ENCODE measurements at regions not wholly inside any gene's neighbourhood (a gene's known extent, or its start where the extent isn't known, plus 50 kb on each side); places are given as distances from the start of the nearest gene placed in this dataset.

- no peak for DNase-seq (ENCODE audit: low read depth)
Observed at GRCh38 chr13:90135558-90135957, 1211.9 kb upstream of the MIR17HG start.

- no peak for DNase-seq (ENCODE audit: low read depth)
Observed at GRCh38 chr13:90142251-90142650, 1205.2 kb upstream of the MIR17HG start.

GRCh38 chr13:90154311-90154960 is 1193.1 kb upstream of the MIR17HG start:
- DNase-seq (ENCODE audit: low read depth), result no peak

GRCh38 chr13:90156390-90156789 is 1191.1 kb upstream of the MIR17HG start:
- no peak for DNase-seq (ENCODE audit: low read depth)

- DNase-seq (ENCODE audit: low read depth), result no peak
Observed at GRCh38 chr13:90168953-90169352, 1178.5 kb upstream of the MIR17HG start.

- no peak for DNase-seq (ENCODE audit: low read depth)
Observed at GRCh38 chr13:90170208-90170607, 1177.3 kb upstream of the MIR17HG start.

GRCh38 chr13:90171649-90172048 is 1175.8 kb upstream of the MIR17HG start:
- no peak for DNase-seq (ENCODE audit: low read depth)

- DNase-seq (ENCODE audit: low read depth), result no peak
Observed at GRCh38 chr13:90177512-90177911, 1170.0 kb upstream of the MIR17HG start.

- no peak for DNase-seq (ENCODE audit: low read depth)
Observed at GRCh38 chr13:90184355-90184754, 1163.1 kb upstream of the MIR17HG start.

GRCh38 chr13:90185734-90186133 is 1161.8 kb upstream of the MIR17HG start:
- no peak for DNase-seq (ENCODE audit: low read depth)

GRCh38 chr13:90187478-90188350 is 1159.8 kb upstream of the MIR17HG start:
- DNase-seq (ENCODE audit: low read depth), result no peak

GRCh38 chr13:90188351-90188636 is 1159.2 kb upstream of the MIR17HG start:
- DNase-seq (ENCODE audit: low read depth), result no peak

- DNase-seq (ENCODE audit: low read depth), result no peak
Observed at GRCh38 chr13:90197722-90198121, 1149.8 kb upstream of the MIR17HG start.

- DNase-seq (ENCODE audit: low read depth), result no peak
Observed at GRCh38 chr13:90201202-90201601, 1146.3 kb upstream of the MIR17HG start.

GRCh38 chr13:90201676-90202460 is 1145.6 kb upstream of the MIR17HG start:
- DNase-seq (ENCODE audit: low read depth), result peak; percentile 9

GRCh38 chr13:90205081-90205480 is 1142.4 kb upstream of the MIR17HG start:
- no peak for DNase-seq (ENCODE audit: low read depth)

GRCh38 chr13:90205911-90206310 is 1141.6 kb upstream of the MIR17HG start:
- DNase-seq (ENCODE audit: low read depth), result no peak

- no peak for DNase-seq (ENCODE audit: low read depth)
Observed at GRCh38 chr13:90217275-90217674, 1130.2 kb upstream of the MIR17HG start.

GRCh38 chr13:90222758-90223157 is 1124.7 kb upstream of the MIR17HG start:
- DNase-seq (ENCODE audit: low read depth), result no peak

- DNase-seq (ENCODE audit: low read depth), result no peak
Observed at GRCh38 chr13:90230311-90230710, 1117.2 kb upstream of the MIR17HG start.

- no peak for DNase-seq (ENCODE audit: low read depth)
Observed at GRCh38 chr13:90232291-90232690, 1115.2 kb upstream of the MIR17HG start.

GRCh38 chr13:90233933-90234672 is 1113.4 kb upstream of the MIR17HG start:
- DNase-seq (ENCODE audit: low read depth), result no peak

Data from forelimb muscle (tissue), 1 donor.